K562 (cell line): ENCODE measurements at regions not wholly inside any gene's neighbourhood (a gene's known extent, or its start where the extent isn't known, plus 50 kb on each side); places are given as distances from the start of the nearest gene placed in this dataset.

Experiments
- TF ChIP-seq, protein P1 (sequence below): IDR thresholded peaks from 2 replicates; pipeline ENCODE4 v1.6.1; 2016; ENCODE audit warnings: missing genetic modification characterization, missing compliant biosample characterization
- TF ChIP-seq, protein P2 (sequence below), 2 experiments: fragments of 200-800 bp in 1 of 2; sonication (Bioruptor generic) in 1 of 2; sonication (generic) in 1 of 2; formaldehyde crosslinking in 1 of 2; IDR thresholded peaks in 1 of 2; conservative IDR thresholded peaks in 1 of 2; 2 replicates each; pipeline versions ENCODE4 v1.5.0 to v1.6.1; 2016 to 2020; ENCODE audit warnings: missing compliant biosample characterization in 1 of 2, missing genetic modification characterization in 1 of 2, missing genetic modification reagents in 1 of 2
- TF ChIP-seq, protein P3 (sequence below): fragments of 450-650 bp; formaldehyde crosslinking; IDR thresholded peaks from 2 replicates; pipeline ENCODE4 v1.4.0; 2020; ENCODE audit warnings: mild to moderate bottlenecking, moderate library complexity

DNA sequence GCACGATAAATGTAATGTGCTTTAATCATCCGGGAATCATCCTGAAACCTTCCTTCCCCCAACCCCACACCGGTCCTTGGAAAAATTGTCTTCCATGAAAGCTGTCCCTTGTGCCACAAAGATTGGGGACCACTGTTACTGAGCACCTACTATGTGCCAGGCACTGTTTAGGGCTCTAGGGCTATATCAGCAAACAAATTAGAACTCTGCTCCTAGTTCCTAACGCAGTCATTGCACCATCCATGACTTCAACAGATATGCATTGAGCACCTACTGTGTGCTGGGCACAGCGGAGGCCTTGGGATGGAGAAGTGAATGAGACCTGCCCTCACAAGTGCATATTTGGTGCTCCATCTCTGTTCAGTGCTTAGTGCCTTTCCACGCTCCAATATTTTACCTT lies 50.3 kb upstream of the BLCAP start:
- TF ChIP-seq, protein P1, sequence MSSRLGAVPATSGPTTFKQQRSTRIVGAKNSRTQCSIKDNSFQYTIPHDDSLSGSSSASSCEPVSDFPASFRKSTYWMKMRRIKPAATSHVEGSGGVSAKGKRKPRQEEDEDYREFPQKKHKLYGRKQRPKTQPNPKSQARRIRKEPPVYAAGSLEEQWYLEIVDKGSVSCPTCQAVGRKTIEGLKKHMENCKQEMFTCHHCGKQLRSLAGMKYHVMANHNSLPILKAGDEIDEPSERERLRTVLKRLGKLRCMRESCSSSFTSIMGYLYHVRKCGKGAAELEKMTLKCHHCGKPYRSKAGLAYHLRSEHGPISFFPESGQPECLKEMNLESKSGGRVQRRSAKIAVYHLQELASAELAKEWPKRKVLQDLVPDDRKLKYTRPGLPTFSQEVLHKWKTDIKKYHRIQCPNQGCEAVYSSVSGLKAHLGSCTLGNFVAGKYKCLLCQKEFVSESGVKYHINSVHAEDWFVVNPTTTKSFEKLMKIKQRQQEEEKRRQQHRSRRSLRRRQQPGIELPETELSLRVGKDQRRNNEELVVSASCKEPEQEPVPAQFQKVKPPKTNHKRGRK = no peak
- TF ChIP-seq, protein P2, sequence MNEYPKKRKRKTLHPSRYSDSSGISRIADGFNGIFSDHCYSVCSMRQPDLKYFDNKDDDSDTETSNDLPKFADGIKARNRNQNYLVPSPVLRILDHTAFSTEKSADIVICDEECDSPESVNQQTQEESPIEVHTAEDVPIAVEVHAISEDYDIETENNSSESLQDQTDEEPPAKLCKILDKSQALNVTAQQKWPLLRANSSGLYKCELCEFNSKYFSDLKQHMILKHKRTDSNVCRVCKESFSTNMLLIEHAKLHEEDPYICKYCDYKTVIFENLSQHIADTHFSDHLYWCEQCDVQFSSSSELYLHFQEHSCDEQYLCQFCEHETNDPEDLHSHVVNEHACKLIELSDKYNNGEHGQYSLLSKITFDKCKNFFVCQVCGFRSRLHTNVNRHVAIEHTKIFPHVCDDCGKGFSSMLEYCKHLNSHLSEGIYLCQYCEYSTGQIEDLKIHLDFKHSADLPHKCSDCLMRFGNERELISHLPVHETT (CRISPR knock-in tag; conservative IDR thresholded peaks at IDR 0.05 in 1 of 2, IDR thresholded peaks at IDR 0.05 in 1 of 2) = no peak
- TF ChIP-seq, protein P3, sequence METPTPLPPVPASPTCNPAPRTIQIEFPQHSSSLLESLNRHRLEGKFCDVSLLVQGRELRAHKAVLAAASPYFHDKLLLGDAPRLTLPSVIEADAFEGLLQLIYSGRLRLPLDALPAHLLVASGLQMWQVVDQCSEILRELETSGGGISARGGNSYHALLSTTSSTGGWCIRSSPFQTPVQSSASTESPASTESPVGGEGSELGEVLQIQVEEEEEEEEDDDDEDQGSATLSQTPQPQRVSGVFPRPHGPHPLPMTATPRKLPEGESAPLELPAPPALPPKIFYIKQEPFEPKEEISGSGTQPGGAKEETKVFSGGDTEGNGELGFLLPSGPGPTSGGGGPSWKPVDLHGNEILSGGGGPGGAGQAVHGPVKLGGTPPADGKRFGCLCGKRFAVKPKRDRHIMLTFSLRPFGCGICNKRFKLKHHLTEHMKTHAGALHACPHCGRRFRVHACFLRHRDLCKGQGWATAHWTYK (CRISPR knock-in tag) = no peak
